ENCODE measurements at regions not wholly inside any gene's neighbourhood (a gene's known extent, or its start where the extent isn't known, plus 50 kb on each side); places are given as distances from the start of the nearest gene placed in this dataset.

DNA sequence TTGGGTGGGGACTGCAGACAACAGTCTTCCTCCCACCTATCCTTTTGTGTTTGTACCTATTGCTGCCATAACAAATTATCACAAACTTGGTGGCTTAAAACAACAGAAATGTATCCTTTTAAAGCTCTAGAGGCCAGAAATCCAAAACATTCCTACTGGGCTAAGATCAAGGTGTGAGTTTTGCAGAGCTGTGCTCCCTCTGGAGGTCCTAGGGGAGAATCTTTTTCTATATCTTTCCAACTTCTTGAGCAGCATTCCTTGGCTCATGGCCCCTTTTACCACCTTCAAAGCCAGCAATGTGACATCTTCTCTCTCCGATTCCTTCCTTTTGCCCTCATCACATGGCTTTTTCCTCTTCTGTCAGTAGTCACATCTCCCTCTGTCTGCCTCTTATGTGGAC lies 190.6 kb downstream of the TTC8 start:
- TF ChIP-seq POLR2A (IDR thresholded peaks at IDR 0.05) (no peak), CTCF (IDR thresholded peaks at IDR 0.05) (no peak)

Data from body of pancreas (tissue), 4 donors.